ENCODE measurements at regions not wholly inside any gene's neighbourhood (a gene's known extent, or its start where the extent isn't known, plus 50 kb on each side); places are given as distances from the start of the nearest gene placed in this dataset.

DNA sequence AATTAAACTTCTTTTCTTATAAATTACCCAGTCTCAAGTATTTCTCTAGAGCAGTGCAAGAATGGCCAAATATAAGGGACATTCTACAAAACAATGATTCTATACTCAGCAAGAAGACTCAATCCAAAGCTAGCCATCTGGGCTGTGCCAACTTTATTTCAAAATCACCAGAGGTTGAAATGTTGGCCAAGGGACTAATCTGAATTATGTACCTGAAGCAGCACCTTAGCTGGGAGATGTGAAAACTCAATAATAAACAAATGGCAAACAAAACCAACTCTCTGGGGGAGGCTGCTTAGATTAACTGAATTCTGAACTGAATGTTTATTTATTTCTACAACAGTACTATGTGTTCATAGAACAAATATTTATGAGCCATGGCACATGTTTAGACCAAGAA, 251.3 kb downstream of the RDH14 start:
- no peak for TF ChIP-seq EZH2phosphoT487 (conservative IDR thresholded peaks at IDR 0.05; ENCODE audit: low read length)
- TF ChIP-seq, protein P1, sequence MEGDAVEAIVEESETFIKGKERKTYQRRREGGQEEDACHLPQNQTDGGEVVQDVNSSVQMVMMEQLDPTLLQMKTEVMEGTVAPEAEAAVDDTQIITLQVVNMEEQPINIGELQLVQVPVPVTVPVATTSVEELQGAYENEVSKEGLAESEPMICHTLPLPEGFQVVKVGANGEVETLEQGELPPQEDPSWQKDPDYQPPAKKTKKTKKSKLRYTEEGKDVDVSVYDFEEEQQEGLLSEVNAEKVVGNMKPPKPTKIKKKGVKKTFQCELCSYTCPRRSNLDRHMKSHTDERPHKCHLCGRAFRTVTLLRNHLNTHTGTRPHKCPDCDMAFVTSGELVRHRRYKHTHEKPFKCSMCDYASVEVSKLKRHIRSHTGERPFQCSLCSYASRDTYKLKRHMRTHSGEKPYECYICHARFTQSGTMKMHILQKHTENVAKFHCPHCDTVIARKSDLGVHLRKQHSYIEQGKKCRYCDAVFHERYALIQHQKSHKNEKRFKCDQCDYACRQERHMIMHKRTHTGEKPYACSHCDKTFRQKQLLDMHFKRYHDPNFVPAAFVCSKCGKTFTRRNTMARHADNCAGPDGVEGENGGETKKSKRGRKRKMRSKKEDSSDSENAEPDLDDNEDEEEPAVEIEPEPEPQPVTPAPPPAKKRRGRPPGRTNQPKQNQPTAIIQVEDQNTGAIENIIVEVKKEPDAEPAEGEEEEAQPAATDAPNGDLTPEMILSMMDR (IDR thresholded peaks at IDR 0.05; ENCODE audit: insufficient read depth, low read length, poor library complexity, severe bottlenecking), result no peak
